ENCODE measurements at regions not wholly inside any gene's neighbourhood (a gene's known extent, or its start where the extent isn't known, plus 50 kb on each side); places are given as distances from the start of the nearest gene placed in this dataset.

DNA sequence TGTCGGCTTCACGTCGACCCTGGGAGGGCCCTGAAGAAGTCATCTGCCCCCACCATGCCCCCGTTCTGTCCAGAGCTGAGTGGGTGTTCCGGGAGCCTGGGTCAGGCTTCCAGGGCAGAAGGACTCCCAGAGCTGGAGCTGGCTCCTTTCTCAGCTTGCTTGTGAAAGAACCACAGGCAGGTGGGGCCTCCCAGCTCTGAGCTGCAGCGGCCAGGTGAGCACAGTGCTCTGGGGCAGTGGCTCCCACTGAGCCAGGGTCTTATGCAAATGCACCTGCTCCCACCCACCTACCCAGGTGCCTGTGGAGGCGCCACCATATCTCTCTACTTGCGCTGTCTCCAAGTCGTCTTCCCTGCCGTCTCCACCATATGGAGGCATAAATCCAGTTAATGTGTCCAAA is 140.0 kb upstream of the RPL38 start:
- no peak for DNase-seq
- Mint-ChIP-seq H3K27me3 (ENCODE audit: unreplicated experiment) (peaks cover 4% of the 10 kb centered on the region), H3K9me3 (ENCODE audit: unreplicated experiment) (peaks cover 8% of the 10 kb centered on the region), H3K4me1 (ENCODE audit: low read depth, unreplicated experiment) (peaks cover 13% of the 10 kb centered on the region), H3K4me3 (ENCODE audit: unreplicated experiment) (no peak overlapping the region), H3K36me3 (ENCODE audit: unreplicated experiment) (no peaks in the 10 kb centered on the region), H3K27ac (ENCODE audit: unreplicated experiment) (no peak overlapping the region)
- TF ChIP-seq, protein P1, sequence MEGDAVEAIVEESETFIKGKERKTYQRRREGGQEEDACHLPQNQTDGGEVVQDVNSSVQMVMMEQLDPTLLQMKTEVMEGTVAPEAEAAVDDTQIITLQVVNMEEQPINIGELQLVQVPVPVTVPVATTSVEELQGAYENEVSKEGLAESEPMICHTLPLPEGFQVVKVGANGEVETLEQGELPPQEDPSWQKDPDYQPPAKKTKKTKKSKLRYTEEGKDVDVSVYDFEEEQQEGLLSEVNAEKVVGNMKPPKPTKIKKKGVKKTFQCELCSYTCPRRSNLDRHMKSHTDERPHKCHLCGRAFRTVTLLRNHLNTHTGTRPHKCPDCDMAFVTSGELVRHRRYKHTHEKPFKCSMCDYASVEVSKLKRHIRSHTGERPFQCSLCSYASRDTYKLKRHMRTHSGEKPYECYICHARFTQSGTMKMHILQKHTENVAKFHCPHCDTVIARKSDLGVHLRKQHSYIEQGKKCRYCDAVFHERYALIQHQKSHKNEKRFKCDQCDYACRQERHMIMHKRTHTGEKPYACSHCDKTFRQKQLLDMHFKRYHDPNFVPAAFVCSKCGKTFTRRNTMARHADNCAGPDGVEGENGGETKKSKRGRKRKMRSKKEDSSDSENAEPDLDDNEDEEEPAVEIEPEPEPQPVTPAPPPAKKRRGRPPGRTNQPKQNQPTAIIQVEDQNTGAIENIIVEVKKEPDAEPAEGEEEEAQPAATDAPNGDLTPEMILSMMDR (IDR thresholded peaks at IDR 0.05; ENCODE audit: partially characterized antibody, unreplicated experiment) = no peak

DNA sequence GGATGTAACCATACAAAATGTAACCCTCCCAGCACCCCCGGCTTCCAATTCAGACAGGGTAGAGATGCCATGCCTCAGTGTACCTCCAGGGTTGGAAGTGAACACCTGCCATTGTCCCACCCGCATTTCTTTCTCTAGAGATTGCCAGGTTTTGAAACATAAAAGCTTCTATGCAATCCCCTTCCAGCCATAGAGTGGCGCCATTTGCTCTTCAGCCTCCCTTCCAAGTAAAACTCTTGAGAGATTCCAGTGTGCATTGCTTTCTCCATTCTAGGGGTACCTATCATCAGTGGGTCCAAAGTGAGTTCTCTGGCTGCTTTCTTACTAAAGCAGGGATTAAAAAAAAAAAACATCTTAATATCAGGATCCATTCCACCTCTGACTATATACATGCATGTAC is 133.1 kb upstream of the RPL38 start:
- no peak for DNase-seq
- Mint-ChIP-seq H3K4me3 (ENCODE audit: unreplicated experiment) (no peak overlapping the region), H3K36me3 (ENCODE audit: unreplicated experiment) (peaks cover 15% of the 10 kb centered on the region)

DNA sequence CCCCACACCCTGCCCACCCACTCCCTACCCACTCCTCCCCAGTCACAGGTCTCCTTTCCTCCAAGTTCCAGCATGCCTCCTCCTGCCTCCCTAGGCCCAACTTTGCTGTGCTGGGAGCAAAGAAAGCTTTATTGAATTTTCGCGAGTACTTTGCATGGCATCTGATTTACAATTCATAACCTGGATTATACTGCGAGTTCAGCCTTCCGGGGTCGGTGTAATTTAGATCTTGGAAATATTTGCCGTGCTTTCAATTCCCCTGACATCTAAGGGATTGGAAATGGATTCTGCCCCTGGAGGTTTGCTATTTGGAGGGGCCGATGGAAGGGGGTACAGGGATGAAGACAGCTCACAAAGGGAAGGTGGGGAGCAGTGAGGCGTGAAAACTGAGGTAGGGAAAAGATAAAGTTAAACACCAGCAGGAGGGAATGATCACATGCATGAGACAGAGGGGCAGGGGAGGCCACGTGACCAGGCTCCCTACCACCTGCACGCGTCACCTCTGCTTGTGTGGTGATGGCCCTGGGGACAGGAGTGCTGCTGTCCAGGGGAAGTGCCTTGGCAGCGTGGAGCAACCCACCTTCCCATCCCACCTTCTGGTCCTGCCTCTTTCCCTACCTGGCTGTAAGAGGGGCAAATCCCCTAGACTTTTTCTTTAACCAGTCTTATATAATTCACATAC is 132.3 kb upstream of the RPL38 start:
- Mint-ChIP-seq H3K27ac (ENCODE audit: unreplicated experiment) (no peak overlapping the region), H3K27me3 (ENCODE audit: unreplicated experiment) (peaks cover 4% of the 10 kb centered on the region), H3K9me3 (ENCODE audit: unreplicated experiment) (peaks cover 12% of the 10 kb centered on the region), H3K4me3 (ENCODE audit: unreplicated experiment) (no peak overlapping the region), H3K4me1 (ENCODE audit: low read depth, unreplicated experiment) (peaks cover 6% of the 10 kb centered on the region), H3K36me3 (ENCODE audit: unreplicated experiment) (peaks cover 15% of the 10 kb centered on the region)
- no peak for DNase-seq
- TF ChIP-seq, protein P1 (IDR thresholded peaks at IDR 0.05; ENCODE audit: partially characterized antibody, unreplicated experiment) = no peak

More for the DNA sequence above, 133.1 kb upstream of the RPL38 start:
- H3K4me1 Mint-ChIP-seq (ENCODE audit: low read depth, unreplicated experiment) = peaks cover 6% of the 10 kb centered on the region
- H3K27ac Mint-ChIP-seq (ENCODE audit: unreplicated experiment) = no peak overlapping the region
- TF ChIP-seq, protein P1 (IDR thresholded peaks at IDR 0.05; ENCODE audit: partially characterized antibody, unreplicated experiment) = no peak
- peaks cover 4% of the 10 kb centered on the region for H3K27me3 Mint-ChIP-seq (ENCODE audit: unreplicated experiment)
- peaks cover 15% of the 10 kb centered on the region for H3K9me3 Mint-ChIP-seq (ENCODE audit: unreplicated experiment)

DNA sequence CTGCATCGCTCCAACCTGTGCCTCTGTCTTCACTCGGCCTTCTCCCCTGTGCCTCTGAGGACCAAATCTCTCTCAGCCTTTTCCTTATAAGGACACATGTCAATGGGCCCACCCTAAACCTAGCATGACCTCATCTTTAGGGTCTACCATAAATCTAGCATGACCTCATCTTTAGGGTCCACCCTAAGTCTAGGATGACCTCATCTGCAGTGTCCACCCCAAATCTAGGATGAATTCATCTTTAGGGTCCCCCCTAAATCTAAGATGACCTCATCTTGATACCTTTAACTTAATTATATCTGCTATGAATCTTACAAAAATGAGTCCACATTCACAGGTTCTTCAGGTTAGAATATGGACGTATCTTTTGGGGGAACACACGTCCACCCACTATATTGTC is 131.1 kb upstream of the RPL38 start:
- no peak overlapping the region for H3K27ac Mint-ChIP-seq (ENCODE audit: unreplicated experiment)
- DNase-seq = no peak
- TF ChIP-seq, protein P1 (IDR thresholded peaks at IDR 0.05; ENCODE audit: partially characterized antibody, unreplicated experiment) = no peak
- H3K36me3 Mint-ChIP-seq (ENCODE audit: unreplicated experiment) = peaks cover 15% of the 10 kb centered on the region
- H3K4me1 Mint-ChIP-seq (ENCODE audit: low read depth, unreplicated experiment) = no peaks in the 10 kb centered on the region
- H3K4me3 Mint-ChIP-seq (ENCODE audit: unreplicated experiment) = no peak overlapping the region
- H3K27me3 Mint-ChIP-seq (ENCODE audit: unreplicated experiment) = peaks cover 2% of the 10 kb centered on the region
- peaks cover 12% of the 10 kb centered on the region for H3K9me3 Mint-ChIP-seq (ENCODE audit: unreplicated experiment)

DNA sequence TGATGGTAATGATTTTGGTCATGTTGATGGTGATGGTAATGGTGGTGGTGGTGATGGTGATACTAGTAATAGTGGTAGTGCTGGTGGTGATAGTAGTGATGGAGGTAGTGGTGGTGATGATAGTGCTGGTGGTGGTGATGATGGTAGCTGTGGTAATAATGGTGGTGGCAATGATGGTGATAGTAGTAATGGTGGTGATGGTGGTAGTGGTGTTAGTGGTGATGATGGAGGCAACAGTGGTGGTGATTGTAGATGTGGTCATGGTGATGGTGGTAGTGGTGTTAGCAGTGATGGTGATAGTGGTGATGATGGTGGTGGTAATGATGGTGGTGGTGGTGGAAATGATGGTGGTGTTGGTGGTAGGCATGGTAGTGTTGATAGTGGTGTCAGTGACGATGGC is 127.0 kb upstream of the RPL38 start:
- Mint-ChIP-seq H3K36me3 (ENCODE audit: unreplicated experiment) (peaks cover 15% of the 10 kb centered on the region), H3K4me3 (ENCODE audit: unreplicated experiment) (no peak overlapping the region), H3K27me3 (ENCODE audit: unreplicated experiment) (peaks cover 5% of the 10 kb centered on the region), H3K9me3 (ENCODE audit: unreplicated experiment) (peaks cover 10% of the 10 kb centered on the region), H3K4me1 (ENCODE audit: low read depth, unreplicated experiment) (peaks cover 16% of the 10 kb centered on the region), H3K27ac (ENCODE audit: unreplicated experiment) (no peak overlapping the region)
- TF ChIP-seq, protein P1 (IDR thresholded peaks at IDR 0.05; ENCODE audit: partially characterized antibody, unreplicated experiment) = no peak
- no peak for DNase-seq

Data from glutamatergic neuron (in vitro differentiated cells).